NCI-H69 (cell line): ENCODE measurements at regions not wholly inside any gene's neighbourhood (a gene's known extent, or its start where the extent isn't known, plus 50 kb on each side); places are given as distances from the start of the nearest gene placed in this dataset.

Source experiments
- DNase-seq: peaks from one replicate; lab custom pipeline; 2025; lab: John Stamatoyannopoulos, UW

DNA sequence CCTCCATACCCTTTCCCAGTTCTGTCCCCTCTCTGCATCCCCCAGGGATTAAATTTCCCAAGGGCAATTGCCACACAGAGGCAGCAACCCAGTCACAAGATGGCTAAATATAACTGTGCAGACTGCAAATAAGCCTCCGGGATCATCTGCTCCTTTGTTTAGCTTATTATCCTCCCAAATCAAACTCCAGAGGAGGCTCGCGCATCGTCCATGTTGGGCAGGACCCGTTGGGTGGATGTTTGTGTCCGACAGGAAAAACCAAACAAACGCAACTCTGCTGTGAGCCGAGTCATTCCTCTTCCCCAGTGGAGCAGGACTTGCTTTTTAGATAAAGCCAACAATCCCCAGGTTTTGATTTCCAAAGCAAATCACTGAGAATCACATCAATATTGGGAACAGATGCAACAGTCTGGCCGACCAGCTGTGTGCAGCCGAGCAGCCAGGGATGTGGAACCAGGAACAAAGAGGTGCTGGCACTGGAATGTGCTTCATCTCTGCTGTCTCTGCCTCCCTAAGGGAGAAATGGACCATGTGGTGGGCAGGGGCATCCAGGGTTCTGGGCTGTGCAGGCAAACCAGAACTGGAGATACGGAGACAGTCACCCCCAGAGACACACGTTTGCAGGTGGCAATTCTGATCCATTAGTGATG, 89.8 kb downstream of the PTTG1 start:
- peak; percentile 48 for DNase-seq
